Embryonic facial prominence (tissue), 1 donor: ENCODE measurements at regions not wholly inside any gene's neighbourhood (a gene's known extent, or its start where the extent isn't known, plus 50 kb on each side); places are given as distances from the start of the nearest gene placed in this dataset.

ENCODE experiments used
- DNase-seq: peaks from one replicate; pipeline ENCODE4 v3.0.0-alpha.2; 2016; ENCODE audit errors: extremely low spot score

DNA sequence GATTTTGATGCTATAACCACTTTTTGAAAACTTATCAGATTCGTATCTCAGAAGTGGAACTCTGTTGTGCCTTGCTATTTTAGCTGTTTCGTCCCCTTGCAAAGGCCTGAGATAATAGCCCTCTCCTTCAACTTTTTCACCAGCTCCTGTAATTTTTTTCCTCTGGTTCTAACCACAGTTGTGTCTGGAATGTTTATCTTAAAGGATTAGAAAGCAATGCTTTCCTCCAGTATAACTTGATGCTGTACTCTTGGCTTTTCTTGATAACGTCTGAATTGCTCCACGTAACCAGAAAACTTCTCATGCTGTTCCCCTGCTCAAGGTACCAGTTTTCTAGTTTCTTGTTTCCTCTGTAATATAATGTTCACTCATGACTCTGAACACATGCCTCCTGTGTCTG is 209.4 kb downstream of the DTWD2 start:
- no peak for DNase-seq

DNA sequence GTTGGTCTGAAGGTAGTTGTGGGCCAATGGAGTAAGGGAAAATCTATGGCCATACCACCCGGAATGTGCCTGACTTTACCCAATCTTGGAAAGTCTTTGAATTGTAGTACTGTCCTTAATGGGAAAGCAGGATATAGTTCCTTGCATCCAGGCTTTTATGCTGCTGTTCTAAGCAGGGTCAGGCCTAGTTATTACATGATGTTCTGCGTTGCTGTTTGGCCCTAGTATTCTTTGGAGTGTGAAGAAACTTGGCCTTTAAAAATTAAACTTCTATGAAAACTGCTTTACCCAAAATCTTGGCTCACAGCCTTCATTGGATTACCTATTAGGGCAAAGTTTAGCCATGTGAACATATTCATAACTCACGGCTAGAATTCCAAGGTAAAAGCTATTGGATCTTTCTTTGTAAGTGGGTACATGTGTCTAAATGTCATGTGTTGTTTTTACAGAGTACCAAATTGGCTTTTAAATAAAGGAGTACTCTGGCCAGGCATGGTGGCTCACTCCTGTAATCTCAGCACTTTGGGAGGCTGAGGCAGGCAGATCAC is 211.1 kb downstream of the DTWD2 start:
- DNase-seq, result no peak

DNA sequence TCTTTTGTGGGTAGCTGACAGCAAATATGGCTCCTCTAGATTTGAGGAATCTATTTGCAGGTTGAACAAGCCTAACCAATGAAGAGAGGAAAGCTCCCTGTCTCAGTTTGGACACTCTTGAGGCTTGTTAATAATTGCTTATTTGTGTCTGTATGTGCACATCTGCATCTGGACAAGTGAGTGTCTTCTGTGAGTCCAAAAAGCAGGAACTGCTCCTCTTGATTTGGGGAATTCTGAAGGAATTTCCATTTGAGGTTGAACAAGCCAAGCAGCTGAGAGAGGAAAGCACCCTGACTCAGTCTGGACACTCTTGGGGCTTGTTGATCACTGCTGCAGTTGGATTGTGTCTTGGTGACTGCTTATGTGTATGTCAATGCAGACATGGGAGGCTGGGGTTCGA is 211.6 kb downstream of the DTWD2 start:
- no peak for DNase-seq

- DNase-seq, result no peak
Measured at GRCh38 chr5:118775790-118776499, 212.4 kb downstream of the DTWD2 start.

GRCh38 chr5:118768607-118769175 is 219.7 kb downstream of the DTWD2 start:
- no peak for DNase-seq

DNA sequence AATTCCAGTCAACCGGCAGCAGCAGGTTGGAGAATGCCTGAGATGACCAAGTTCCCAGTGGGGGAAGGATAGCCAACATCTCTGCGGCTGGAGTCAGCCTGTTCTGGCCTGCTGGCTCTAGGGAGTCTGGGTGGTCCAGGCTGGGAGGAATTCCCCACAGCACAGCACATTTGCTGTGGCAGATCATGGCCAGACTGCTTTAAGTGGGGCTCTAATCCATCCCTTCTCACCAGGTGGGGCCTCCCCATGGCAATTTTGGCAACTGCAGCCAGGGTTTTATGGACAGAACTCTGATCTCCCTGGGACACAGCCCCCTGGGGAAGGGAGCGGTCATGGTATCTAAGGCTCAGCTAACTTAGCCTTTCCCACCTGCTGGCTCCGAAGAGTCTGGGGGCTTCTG is 226.1 kb downstream of the DTWD2 start:
- DNase-seq, result no peak

DNA sequence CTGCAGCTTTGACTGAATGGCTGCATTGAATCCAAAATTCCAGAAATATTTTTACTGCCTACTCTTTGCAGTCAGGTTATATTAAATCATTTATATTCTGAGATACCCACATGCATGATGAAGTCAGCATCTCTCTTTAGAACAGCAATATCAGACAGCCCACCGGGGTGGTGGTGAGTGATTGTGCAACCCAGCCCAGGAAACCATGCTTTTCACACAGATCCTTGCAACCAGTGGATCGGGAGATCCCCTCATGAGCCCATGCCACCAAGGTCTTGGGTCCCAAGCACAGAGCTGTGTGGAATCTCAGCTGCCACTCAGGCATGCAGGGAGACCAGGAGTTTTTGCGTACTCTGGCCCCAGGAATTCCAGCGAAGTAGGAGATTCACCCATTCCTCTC is 226.5 kb downstream of the DTWD2 start:
- no peak for DNase-seq

- no peak for DNase-seq
Measured at GRCh38 chr5:118752969-118753368, 235.4 kb downstream of the DTWD2 start.

DNA sequence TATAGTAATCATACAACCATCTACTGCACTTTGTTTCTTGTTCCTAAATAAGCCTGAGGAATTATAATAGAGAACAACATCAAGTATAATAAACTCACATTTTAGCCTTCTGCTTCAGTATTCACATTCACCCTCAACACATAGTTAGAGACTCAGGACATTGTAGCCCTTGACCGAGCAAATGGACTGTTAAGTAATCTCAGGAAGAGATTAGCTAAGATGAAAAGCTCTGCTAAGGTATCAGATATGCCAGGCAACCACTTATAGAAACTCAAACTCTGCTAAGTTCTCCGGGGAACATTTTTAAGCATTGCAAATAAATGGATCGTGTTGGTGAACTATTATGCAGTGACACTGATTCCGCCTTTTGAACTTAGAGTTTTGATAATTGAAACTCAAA is 252.0 kb downstream of the DTWD2 start:
- no peak for DNase-seq

DNA sequence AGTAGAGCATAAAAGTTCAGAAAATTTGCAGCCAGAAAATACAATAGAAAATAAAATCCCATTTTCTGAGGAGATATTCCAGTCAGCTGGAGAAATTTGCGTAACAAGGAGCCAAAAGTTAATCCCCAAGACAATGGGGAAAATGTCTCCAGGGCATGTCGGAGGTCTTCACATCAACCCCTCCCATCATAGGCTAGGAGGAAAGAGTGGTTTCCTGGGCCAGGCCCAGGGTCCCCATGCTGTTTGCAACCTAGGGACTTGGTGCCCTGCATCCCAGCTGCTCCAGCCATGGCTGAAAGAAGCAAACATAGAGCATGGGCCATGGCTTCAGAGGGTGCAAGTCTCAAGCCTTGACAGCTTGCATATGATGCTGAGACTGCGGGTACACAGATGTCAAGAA is 255.0 kb downstream of the DTWD2 start:
- no peak for DNase-seq

- no peak for DNase-seq
Measured at GRCh38 chr5:118728191-118728590, 260.2 kb downstream of the DTWD2 start.

DNA sequence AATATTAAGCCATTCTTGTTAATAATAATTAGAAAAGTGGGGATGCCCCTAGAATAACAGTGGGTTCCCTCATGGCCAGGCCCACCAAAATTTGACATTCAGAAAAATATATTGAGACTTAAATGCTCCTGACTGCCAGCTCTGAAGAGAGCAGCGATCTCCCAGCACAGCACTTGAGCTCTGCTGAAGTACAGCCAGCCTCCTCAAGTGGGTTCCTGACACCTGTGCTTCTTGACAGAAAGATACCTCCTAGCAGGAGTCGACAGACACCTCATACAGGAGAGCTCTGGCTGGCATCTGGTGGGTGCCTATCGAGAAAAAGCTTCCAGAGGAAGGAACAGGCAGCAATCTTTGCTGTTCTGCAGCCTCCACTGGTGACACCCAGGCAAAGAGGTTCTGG is 261.5 kb downstream of the DTWD2 start:
- no peak for DNase-seq

DNA sequence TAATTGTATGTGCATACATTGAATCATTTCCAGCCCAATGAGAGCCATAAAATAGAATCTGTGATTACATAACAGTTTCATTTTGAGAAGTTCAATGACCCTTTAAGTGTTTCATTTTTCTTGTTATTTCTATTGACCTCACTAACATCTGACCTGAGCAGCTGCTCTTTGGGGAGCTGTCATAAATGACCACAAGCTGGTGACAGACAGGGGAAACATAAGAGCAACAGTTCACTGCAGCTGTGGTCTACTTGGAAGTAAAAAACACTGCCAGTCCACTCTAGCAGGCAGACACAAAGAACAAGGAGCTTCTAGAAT is 265.4 kb downstream of the DTWD2 start:
- DNase-seq, result no peak

GRCh38 chr5:118722122-118723020 is 266.0 kb downstream of the DTWD2 start:
- DNase-seq, result no peak

GRCh38 chr5:118711727-118712126 is 276.6 kb downstream of the DTWD2 start:
- no peak for DNase-seq

DNA sequence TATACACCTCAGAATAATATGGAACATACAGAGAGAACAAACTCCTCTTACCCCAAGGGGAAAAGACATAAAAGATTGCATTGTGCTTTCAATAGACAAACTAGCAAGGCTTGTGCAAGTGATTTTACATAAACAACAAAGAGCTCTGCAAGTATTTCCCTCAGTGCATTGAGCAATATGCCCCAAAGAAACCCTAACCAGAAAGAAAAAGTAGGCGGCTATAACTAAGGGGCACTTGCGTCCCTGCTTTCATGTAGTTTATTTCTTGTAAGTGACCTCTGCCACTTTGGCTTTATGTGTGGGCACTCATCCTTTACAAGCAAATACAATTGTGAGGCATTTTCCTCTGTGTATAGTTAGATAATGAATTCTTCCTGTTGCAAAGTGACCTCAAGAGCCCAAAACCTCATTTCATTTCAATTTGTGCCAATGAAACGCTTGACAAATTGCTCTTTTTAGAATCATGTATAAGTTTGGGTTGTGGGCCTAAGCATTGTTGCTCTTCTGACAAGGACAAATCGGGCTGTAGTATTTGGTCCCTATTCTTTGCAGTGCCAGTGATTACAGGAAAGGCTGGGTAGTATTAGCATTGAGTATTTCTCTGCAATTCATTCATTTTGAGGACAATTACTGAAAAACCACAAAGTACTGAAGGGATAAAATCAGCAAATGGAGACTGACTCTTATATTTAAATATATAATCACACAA is 282.2 kb downstream of the DTWD2 start:
- no peak for DNase-seq

DNA sequence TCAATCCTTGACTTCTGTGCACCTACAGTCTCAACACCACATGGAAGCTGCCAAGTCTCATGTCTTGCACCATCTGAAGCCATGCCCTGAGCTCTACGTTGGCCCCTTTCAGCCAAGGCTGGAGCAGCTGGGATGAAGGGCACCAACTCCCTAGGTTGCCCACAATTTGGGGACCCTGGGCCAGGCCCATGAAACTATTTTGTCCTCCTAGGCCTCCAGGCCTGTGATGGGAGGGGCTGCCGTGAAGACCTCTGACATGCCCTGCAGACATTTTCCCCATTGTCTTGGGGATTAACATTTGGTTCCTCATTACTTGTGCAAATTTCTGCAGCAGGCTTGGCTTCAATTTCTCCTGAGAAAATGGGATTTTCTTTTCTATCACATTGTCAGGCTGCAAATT is 285.1 kb downstream of the DTWD2 start:
- no peak for DNase-seq

GRCh38 chr5:118701791-118702190 is 286.6 kb downstream of the DTWD2 start:
- no peak for DNase-seq

DNA sequence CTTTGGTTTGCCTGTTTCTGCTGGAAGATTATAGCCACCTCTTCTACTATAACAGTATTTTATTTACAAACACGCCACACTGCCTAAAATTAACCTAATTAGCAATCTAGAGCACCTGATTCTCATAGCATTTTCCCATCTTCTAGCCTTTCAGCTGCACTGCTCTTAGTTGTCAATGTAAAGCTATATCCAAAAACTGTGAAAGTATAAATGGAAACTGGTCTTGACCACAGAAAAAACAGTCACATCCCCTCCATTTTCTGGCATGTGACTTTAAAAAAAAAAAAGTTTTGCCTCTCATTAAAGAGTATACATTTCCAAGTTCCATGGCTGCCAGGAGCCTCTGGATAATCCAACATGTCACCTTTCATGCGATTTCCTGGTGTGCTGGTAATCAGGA is 287.8 kb downstream of the DTWD2 start:
- no peak for DNase-seq

DNA sequence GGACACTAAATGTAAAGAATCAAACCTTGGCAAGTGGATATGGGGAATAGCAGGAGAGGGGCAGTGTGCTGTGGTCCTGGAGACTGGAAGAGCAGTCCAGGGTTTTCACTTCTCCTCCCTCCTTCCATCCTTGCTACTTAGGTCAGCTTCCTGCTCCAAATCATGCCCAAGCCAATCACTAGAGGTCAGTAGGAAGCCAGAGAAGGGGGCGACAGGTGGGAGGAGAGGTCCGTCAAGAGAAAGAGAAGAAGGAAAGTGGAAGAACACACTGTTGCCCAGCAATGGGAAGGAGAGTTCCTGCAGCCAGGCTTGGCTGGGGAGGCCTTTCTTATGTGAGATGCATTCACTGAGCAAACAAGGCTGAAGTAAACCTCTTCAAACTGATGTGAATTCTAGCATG is 289.6 kb downstream of the DTWD2 start:
- DNase-seq, result no peak

GRCh38 chr5:118696076-118696475 is 292.3 kb downstream of the DTWD2 start:
- no peak for DNase-seq

DNA sequence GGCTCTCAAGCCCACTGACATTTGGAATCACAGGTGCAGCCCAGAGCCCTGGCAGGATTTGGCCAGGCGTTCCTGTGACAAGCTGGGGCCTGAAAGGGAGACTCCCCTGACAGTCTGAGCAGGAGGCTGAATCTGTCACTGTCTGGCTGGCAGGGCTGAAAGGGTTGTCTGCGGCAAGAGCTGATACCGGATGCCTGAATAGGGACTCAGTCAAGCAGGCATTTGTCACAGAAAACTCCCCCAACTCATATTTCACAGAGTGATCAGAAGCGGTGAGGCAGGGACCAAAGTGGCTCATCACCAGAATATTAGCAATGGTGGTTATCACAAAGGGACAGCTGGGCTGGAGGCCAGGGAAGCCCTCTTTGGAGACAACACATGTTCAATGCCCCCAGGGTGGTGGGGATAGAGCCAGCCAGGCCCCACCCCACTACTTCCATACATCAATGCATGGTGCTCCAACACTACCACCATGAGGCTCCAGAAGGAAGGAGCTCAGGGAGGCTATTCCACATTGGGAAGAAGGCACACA is 295.5 kb downstream of the DTWD2 start:
- DNase-seq, result no peak
